ENCODE measurements at regions not wholly inside any gene's neighbourhood (a gene's known extent, or its start where the extent isn't known, plus 50 kb on each side); places are given as distances from the start of the nearest gene placed in this dataset.

DNA sequence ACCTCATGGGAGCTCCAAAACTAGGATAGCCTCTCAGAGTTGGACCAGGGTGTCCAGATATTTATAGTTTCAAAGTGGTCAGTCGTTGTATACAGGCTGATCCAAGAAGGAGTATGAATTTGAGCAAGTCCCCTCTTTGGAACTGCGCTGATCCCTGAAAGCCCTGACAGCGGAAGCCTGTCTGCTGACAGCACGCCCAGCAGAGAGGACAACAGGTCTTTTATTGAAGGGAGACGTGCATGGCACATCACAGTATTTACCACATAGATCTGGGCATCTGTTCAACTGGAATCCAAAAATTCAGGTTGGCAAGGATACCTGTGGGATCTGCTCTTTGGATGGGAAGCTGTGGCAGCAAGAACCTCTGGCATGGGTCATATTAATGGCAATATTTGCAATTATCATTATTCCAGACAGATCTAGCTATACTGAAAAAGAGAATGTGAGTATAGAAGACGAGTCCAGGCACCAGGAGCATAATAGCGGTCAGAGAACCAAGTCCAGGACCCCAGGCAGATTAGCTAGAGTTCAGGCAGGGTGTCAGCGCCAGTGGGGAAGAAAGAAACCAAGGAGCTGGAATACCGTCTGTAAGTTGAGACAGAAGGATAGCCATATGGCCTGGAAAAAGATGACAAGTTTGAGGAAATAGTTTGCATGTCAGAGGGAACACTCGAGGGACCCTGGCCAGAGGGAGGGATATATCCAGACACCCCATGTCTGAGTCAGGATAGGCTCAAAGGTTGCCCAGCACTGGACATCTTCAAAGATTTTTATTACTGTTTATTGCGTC is 260.4 kb upstream of the FANCL start:
- no peak overlapping the region for H3K27ac ChIP-seq (ENCODE audit: low read length)
- DNase-seq: no peak
- 80% methylated on average over 2 of the region's 11 CpGs for WGBS (ENCODE audit: insufficient coverage, low lambda C conversion rate)

DNA sequence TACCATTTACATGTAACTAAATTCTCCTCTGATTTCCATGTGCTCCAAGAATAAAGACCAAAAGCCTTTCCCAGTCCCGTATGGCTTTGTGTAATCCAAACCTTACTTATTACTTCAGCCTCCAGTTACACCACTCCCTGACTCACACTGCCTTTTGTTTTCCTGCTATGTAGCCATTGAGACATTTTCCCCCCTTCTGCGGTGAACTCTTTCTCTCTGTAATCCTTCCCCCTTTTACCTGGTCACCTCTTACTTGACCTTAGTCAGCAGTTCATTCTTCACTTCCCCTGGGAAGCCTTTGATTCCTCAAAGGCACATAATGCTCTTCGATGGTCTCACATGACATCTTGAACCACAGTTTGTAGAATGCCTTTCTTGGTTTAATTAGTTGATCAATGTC is 256.0 kb upstream of the FANCL start:
- Histone ChIP-seq H3K4me3 (ENCODE audit: low read length) (no peak overlapping the region), H3K9me3 (ENCODE audit: control insufficient read depth, low read depth, low read length) (no peaks in the 10 kb centered on the region), H3K27me3 (ENCODE audit: control insufficient read depth, insufficient read depth, low read length) (no peaks in the 10 kb centered on the region), H3K27ac (ENCODE audit: low read length) (no peak overlapping the region), H3K36me3 (ENCODE audit: control insufficient read depth, insufficient read depth, low read length) (no peaks in the 10 kb centered on the region), H3K4me1 (ENCODE audit: control insufficient read depth, insufficient read depth, low read length) (no peaks in the 10 kb centered on the region)
- DNase-seq: no peak
- WGBS (ENCODE audit: insufficient coverage, low lambda C conversion rate): 30% methylated on average over 2 of the region's 3 CpGs

More for the DNA sequence above, 260.4 kb upstream of the FANCL start:
- Histone ChIP-seq H3K27me3 (ENCODE audit: control insufficient read depth, insufficient read depth, low read length) (no peaks in the 10 kb centered on the region), H3K36me3 (ENCODE audit: control insufficient read depth, insufficient read depth, low read length) (no peaks in the 10 kb centered on the region), H3K9me3 (ENCODE audit: control insufficient read depth, low read depth, low read length) (no peaks in the 10 kb centered on the region), H3K4me1 (ENCODE audit: control insufficient read depth, insufficient read depth, low read length) (no peaks in the 10 kb centered on the region), H3K4me3 (ENCODE audit: low read length) (no peak overlapping the region)

DNA sequence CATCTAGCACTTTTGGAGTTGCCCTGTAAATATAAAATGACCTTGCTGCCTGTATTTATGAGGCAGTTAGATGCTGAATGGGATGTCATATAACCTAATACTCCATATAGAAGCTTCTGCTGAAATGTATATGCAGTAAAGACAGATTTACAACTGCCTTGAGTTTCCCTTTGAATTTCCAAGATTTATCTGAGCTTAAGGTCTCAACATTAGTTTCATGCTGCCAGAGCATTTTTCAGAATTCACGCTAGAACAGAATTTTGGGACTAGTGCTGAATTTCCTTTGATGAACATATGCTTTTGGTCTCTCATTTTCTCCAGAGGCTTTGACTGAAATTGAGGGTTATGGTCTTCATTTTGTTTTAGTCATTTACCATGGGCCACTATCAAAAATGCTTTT is 254.7 kb upstream of the FANCL start:
- H3K4me1 ChIP-seq (ENCODE audit: control insufficient read depth, insufficient read depth, low read length): no peaks in the 10 kb centered on the region
- H3K4me3 ChIP-seq (ENCODE audit: low read length): no peak overlapping the region
- H3K27ac ChIP-seq (ENCODE audit: low read length): no peak overlapping the region
- no peaks in the 10 kb centered on the region for H3K27me3 ChIP-seq (ENCODE audit: control insufficient read depth, insufficient read depth, low read length)
- no peaks in the 10 kb centered on the region for H3K9me3 ChIP-seq (ENCODE audit: control insufficient read depth, low read depth, low read length)
- no peak for DNase-seq
- no peaks in the 10 kb centered on the region for H3K36me3 ChIP-seq (ENCODE audit: control insufficient read depth, insufficient read depth, low read length)
- no CpG with 5 or more reads among the region's 1 CpG for WGBS (ENCODE audit: insufficient coverage, low lambda C conversion rate)

DNA sequence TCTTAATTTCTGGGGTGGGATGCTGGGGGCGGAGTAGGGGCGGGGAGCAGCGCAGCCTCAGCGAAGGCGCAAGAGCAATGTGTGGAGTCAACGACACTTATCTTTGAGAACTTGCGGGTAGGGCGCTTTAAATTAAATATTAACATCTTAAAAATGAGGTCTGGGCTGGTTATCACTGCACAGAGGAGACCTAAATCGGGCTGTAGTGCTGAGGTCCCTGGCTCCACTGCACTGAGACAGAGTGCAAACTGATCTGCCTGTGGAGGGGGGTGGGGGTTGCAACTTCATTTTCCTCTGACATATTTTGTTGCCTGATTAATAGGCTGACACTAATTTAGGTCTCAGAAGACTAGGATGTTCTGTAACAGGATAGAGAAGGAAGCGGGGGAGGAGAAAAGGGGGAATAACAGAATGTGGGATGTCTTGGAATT is 253.0 kb upstream of the FANCL start:
- H3K27me3 ChIP-seq (ENCODE audit: control insufficient read depth, insufficient read depth, low read length): no peaks in the 10 kb centered on the region
- WGBS (ENCODE audit: insufficient coverage, low lambda C conversion rate): 100% methylated on average over 1 of the region's 10 CpGs
- H3K36me3 ChIP-seq (ENCODE audit: control insufficient read depth, insufficient read depth, low read length): no peaks in the 10 kb centered on the region
- no peaks in the 10 kb centered on the region for H3K9me3 ChIP-seq (ENCODE audit: control insufficient read depth, low read depth, low read length)
- H3K27ac ChIP-seq (ENCODE audit: low read length): no peak overlapping the region
- no peak for DNase-seq
- H3K4me3 ChIP-seq (ENCODE audit: low read length): no peak overlapping the region
- no peaks in the 10 kb centered on the region for H3K4me1 ChIP-seq (ENCODE audit: control insufficient read depth, insufficient read depth, low read length)

DNA sequence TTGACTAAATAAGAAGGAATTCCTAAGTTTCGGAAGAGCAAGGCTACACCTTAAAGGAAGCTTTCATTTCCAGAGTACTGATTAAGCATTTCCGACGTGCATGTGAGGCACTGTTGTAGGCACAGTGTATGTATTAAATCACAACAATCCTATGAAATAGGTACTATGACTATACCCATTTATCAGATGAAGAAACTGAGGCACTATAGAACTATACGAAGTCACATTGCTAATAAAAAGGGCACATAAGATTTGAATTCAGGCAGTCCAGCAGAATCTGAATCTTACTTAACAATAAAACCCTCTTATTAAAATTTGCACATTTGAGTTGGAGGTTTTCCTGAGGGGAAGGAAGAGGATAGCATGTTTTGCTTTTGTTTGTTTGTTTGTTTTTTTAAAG is 243.5 kb upstream of the FANCL start:
- no peak for DNase-seq
- H3K9me3 ChIP-seq (ENCODE audit: control insufficient read depth, low read depth, low read length): peaks cover 2% of the 10 kb centered on the region
- H3K27me3 ChIP-seq (ENCODE audit: control insufficient read depth, insufficient read depth, low read length): no peaks in the 10 kb centered on the region
- no peak overlapping the region for H3K4me3 ChIP-seq (ENCODE audit: low read length)
- no peak overlapping the region for H3K27ac ChIP-seq (ENCODE audit: low read length)
- no peaks in the 10 kb centered on the region for H3K4me1 ChIP-seq (ENCODE audit: control insufficient read depth, insufficient read depth, low read length)
- WGBS (ENCODE audit: insufficient coverage, low lambda C conversion rate): 80% methylated on average over 1 of the region's 4 CpGs
- H3K36me3 ChIP-seq (ENCODE audit: control insufficient read depth, insufficient read depth, low read length): no peaks in the 10 kb centered on the region

DNA sequence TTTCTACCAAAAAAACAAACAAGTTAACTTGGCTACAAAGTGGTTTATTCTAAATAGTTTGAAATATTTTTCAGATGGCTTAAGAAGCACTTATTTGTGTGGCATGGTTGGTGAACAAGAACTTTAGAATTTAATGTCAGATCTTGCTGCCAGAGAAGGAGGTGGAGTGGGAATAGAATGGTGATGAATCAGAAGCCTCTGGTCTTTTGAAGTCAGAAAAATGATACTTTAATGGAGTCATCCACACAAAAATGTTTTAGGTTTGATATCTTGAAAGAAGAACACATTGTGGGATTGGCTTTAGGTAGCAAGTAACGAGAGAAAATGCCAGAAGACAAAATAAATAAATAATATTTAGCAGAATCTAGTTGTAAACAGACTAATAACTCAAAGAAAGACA is 243.1 kb upstream of the FANCL start:
- no peak overlapping the region for H3K4me3 ChIP-seq (ENCODE audit: low read length)
- H3K9me3 ChIP-seq (ENCODE audit: control insufficient read depth, low read depth, low read length): peaks cover 2% of the 10 kb centered on the region
- H3K4me1 ChIP-seq (ENCODE audit: control insufficient read depth, insufficient read depth, low read length): no peaks in the 10 kb centered on the region
- no peaks in the 10 kb centered on the region for H3K27me3 ChIP-seq (ENCODE audit: control insufficient read depth, insufficient read depth, low read length)
- no peaks in the 10 kb centered on the region for H3K36me3 ChIP-seq (ENCODE audit: control insufficient read depth, insufficient read depth, low read length)
- 92% methylated on average over 1 of the region's 1 CpG for WGBS (ENCODE audit: insufficient coverage, low lambda C conversion rate)
- DNase-seq: no peak
- H3K27ac ChIP-seq (ENCODE audit: low read length): no peak overlapping the region

DNA sequence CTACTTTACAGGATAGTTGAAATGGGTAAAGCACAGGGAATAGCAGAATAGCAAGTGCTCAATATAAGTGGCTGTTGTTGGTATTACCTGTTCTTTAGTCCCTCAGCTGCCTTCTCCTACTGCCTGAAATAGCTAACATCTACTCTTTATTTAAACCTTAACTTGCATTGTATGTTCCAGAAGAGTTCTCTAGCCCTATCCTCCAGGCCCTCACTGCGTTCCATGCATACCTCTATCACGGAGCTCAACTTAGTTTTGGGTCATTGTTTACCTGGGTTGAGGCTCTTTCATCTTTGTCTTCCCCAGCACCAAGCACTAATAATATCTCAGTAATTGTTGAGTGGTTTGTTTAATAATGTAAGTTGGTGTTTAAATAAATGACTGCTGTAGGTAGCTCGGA is 242.2 kb upstream of the FANCL start:
- H3K4me3 ChIP-seq (ENCODE audit: low read length): no peak overlapping the region
- WGBS (ENCODE audit: insufficient coverage, low lambda C conversion rate): 84% methylated on average over 3 of the region's 3 CpGs
- H3K4me1 ChIP-seq (ENCODE audit: control insufficient read depth, insufficient read depth, low read length): no peaks in the 10 kb centered on the region
- DNase-seq: no peak
- no peaks in the 10 kb centered on the region for H3K27me3 ChIP-seq (ENCODE audit: control insufficient read depth, insufficient read depth, low read length)
- H3K27ac ChIP-seq (ENCODE audit: low read length): no peak overlapping the region
- H3K9me3 ChIP-seq (ENCODE audit: control insufficient read depth, low read depth, low read length): peaks cover 2% of the 10 kb centered on the region
- H3K36me3 ChIP-seq (ENCODE audit: control insufficient read depth, insufficient read depth, low read length): no peaks in the 10 kb centered on the region

DNA sequence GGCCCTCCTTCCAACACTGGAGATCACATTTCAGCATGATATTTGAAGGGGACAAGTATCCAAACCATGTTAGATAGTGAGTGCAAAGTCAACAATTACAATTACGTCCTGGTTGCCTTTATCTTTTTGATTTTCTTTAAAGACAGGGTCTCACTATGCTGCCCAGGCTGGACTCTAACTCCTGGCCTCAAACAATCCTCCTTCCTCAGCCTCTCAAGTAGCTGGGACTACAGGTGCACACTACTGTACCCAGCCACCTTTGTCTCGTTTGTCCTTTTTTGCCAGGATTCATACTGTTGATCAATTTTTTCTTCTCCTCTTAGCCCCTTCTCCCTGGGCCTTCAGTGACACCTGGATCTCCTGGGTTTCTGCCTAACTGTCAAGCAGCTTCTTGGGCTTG is 240.5 kb upstream of the FANCL start:
- no peaks in the 10 kb centered on the region for H3K9me3 ChIP-seq (ENCODE audit: control insufficient read depth, low read depth, low read length)
- H3K4me3 ChIP-seq (ENCODE audit: low read length): no peak overlapping the region
- no peaks in the 10 kb centered on the region for H3K36me3 ChIP-seq (ENCODE audit: control insufficient read depth, insufficient read depth, low read length)
- 100% methylated on average over 1 of the region's 2 CpGs for WGBS (ENCODE audit: insufficient coverage, low lambda C conversion rate)
- H3K27me3 ChIP-seq (ENCODE audit: control insufficient read depth, insufficient read depth, low read length): no peaks in the 10 kb centered on the region
- no peaks in the 10 kb centered on the region for H3K4me1 ChIP-seq (ENCODE audit: control insufficient read depth, insufficient read depth, low read length)
- no peak overlapping the region for H3K27ac ChIP-seq (ENCODE audit: low read length)
- DNase-seq: no peak

DNA sequence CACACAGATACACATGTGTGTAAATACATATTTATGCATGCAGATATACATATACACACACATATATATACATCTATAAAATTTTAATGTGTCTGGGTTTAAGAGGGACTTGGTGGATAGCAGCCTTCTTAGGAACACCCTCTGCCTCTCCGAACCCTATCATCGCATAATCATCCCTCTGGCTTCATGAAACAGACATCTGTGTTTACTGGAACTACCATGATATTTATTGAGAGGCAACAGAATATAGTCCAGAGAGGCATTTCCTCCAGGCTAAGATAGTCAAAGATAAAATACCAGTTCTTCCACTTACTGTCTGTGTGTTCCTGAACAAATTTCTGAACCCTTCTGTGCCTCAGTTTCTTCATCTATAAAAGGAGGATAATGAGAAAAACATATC is 239.0 kb upstream of the FANCL start:
- H3K27ac ChIP-seq (ENCODE audit: low read length): no peak overlapping the region
- no peak overlapping the region for H3K4me3 ChIP-seq (ENCODE audit: low read length)
- no peaks in the 10 kb centered on the region for H3K36me3 ChIP-seq (ENCODE audit: control insufficient read depth, insufficient read depth, low read length)
- no peaks in the 10 kb centered on the region for H3K4me1 ChIP-seq (ENCODE audit: control insufficient read depth, insufficient read depth, low read length)
- DNase-seq: no peak
- H3K9me3 ChIP-seq (ENCODE audit: control insufficient read depth, low read depth, low read length): no peaks in the 10 kb centered on the region
- no CpG with 5 or more reads among the region's 2 CpGs for WGBS (ENCODE audit: insufficient coverage, low lambda C conversion rate)
- no peaks in the 10 kb centered on the region for H3K27me3 ChIP-seq (ENCODE audit: control insufficient read depth, insufficient read depth, low read length)

DNA sequence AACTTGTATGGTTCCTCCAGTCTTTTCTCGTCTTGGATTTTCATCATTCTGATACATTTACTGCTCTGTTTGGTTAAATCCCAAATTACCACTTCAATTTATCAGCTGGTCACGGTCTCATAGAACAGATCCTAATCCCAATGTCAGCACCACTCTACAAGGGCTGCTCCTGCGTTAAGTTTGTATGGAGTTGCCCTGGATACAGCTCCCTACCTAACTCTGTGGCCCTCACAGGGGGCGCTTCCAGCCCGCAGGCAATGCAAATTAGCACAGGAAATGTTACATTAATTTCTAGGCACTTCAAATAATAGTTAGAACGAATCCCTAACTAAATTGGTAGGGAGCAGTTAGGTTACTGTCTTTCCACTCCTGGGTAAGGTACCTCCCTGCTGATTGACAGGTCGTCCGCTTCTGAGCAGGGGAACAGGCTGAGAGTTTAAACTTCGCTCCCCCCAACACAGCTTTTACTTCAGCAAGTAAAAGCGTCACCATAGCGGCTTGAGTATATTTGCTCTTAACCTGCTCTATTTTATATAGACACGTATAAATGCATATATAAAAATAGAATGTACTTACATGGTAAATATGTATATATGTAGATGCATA is 238.5 kb upstream of the FANCL start:
- H3K9me3 ChIP-seq (ENCODE audit: control insufficient read depth, low read depth, low read length): no peaks in the 10 kb centered on the region
- DNase-seq: no peak
- no peaks in the 10 kb centered on the region for H3K27me3 ChIP-seq (ENCODE audit: control insufficient read depth, insufficient read depth, low read length)
- H3K27ac ChIP-seq (ENCODE audit: low read length): no peak overlapping the region
- H3K4me1 ChIP-seq (ENCODE audit: control insufficient read depth, insufficient read depth, low read length): no peaks in the 10 kb centered on the region
- H3K36me3 ChIP-seq (ENCODE audit: control insufficient read depth, insufficient read depth, low read length): no peaks in the 10 kb centered on the region
- H3K4me3 ChIP-seq (ENCODE audit: low read length): no peak overlapping the region
- WGBS (ENCODE audit: insufficient coverage, low lambda C conversion rate): 83% methylated on average over 2 of the region's 12 CpGs

DNA sequence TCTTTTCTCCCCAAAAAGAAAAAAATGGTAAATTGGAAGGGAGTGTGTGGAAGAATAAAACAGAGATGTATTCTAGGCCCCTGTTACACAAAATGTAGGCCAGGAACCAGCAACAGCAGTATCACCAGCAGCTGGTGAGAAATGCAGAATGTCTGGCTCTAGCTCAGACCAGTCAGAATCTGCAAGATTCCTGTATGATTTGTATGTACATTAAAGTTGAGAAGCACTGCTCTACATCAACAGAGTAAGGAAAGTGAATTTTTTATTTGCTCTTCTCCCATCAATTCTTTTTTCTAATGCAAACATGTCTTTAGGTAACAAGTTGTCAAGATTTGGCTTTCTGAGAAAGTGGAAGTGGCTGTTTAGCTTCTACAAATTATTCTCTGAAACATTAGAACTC is 235.4 kb upstream of the FANCL start:
- H3K27me3 ChIP-seq (ENCODE audit: control insufficient read depth, insufficient read depth, low read length): no peaks in the 10 kb centered on the region
- H3K36me3 ChIP-seq (ENCODE audit: control insufficient read depth, insufficient read depth, low read length): no peaks in the 10 kb centered on the region

More for the DNA sequence above, 235.4 kb upstream of the FANCL start:
- no peak overlapping the region for H3K27ac ChIP-seq (ENCODE audit: low read length)
- no peak for DNase-seq
- no peak overlapping the region for H3K4me3 ChIP-seq (ENCODE audit: low read length)
- no peaks in the 10 kb centered on the region for H3K4me1 ChIP-seq (ENCODE audit: control insufficient read depth, insufficient read depth, low read length)
- no peaks in the 10 kb centered on the region for H3K9me3 ChIP-seq (ENCODE audit: control insufficient read depth, low read depth, low read length)

Data from large intestine (tissue), 3 donors.